ENCODE measurements at regions not wholly inside any gene's neighbourhood (a gene's known extent, or its start where the extent isn't known, plus 50 kb on each side); places are given as distances from the start of the nearest gene placed in this dataset.

DNA sequence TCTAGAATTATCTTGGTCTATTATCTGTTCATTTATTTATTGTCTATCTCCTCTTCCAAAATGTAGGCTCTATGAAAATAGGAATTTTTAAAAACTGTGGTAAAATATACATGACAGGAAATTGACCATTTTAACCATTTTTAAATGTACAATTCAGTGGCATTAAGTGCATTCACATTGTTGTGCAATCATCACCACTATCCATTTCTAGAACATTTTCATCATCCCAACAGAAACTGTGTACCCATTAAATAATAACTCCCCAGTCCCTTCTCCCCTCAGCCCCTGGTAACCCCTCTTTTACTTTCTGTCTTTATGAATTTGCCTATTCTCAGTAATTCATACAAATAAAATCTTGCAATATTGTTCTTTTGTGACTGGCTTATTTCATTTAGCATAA lies 71.1 kb upstream of the LCLAT1 start:
- no peak for TF ChIP-seq POLR2A (IDR thresholded peaks at IDR 0.05)
- TF ChIP-seq, protein P1, sequence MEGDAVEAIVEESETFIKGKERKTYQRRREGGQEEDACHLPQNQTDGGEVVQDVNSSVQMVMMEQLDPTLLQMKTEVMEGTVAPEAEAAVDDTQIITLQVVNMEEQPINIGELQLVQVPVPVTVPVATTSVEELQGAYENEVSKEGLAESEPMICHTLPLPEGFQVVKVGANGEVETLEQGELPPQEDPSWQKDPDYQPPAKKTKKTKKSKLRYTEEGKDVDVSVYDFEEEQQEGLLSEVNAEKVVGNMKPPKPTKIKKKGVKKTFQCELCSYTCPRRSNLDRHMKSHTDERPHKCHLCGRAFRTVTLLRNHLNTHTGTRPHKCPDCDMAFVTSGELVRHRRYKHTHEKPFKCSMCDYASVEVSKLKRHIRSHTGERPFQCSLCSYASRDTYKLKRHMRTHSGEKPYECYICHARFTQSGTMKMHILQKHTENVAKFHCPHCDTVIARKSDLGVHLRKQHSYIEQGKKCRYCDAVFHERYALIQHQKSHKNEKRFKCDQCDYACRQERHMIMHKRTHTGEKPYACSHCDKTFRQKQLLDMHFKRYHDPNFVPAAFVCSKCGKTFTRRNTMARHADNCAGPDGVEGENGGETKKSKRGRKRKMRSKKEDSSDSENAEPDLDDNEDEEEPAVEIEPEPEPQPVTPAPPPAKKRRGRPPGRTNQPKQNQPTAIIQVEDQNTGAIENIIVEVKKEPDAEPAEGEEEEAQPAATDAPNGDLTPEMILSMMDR (IDR thresholded peaks at IDR 0.05), result no peak
